ENCODE measurements at regions not wholly inside any gene's neighbourhood (a gene's known extent, or its start where the extent isn't known, plus 50 kb on each side); places are given as distances from the start of the nearest gene placed in this dataset.

GRCh38 chr3:76930712-76931111 is 109.2 kb upstream of the ROBO2 start:
- ATAC-seq (ENCODE audit: insufficient number of reproducible peaks, low FRiP score, low read depth) (no peak), DNase-seq (ENCODE audit: low spot score) (no peak)
- Histone ChIP-seq H3K4me1 (ENCODE audit: control insufficient read depth in 1 of 2, low read depth in 2 of 2) (no peaks in the 10 kb centered on the region), H3K27ac (no peak overlapping the region), H3K27me3 (replicated peaks; ENCODE audit: insufficient read depth) (no peaks in the 10 kb centered on the region), H3K9me3 (no peaks in the 10 kb centered on the region), H3K36me3 (no peaks in the 10 kb centered on the region), H3K4me3 (no peak overlapping the region)
- TF ChIP-seq, protein P1, sequence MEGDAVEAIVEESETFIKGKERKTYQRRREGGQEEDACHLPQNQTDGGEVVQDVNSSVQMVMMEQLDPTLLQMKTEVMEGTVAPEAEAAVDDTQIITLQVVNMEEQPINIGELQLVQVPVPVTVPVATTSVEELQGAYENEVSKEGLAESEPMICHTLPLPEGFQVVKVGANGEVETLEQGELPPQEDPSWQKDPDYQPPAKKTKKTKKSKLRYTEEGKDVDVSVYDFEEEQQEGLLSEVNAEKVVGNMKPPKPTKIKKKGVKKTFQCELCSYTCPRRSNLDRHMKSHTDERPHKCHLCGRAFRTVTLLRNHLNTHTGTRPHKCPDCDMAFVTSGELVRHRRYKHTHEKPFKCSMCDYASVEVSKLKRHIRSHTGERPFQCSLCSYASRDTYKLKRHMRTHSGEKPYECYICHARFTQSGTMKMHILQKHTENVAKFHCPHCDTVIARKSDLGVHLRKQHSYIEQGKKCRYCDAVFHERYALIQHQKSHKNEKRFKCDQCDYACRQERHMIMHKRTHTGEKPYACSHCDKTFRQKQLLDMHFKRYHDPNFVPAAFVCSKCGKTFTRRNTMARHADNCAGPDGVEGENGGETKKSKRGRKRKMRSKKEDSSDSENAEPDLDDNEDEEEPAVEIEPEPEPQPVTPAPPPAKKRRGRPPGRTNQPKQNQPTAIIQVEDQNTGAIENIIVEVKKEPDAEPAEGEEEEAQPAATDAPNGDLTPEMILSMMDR (IDR thresholded peaks at IDR 0.05), result no peak

DNA sequence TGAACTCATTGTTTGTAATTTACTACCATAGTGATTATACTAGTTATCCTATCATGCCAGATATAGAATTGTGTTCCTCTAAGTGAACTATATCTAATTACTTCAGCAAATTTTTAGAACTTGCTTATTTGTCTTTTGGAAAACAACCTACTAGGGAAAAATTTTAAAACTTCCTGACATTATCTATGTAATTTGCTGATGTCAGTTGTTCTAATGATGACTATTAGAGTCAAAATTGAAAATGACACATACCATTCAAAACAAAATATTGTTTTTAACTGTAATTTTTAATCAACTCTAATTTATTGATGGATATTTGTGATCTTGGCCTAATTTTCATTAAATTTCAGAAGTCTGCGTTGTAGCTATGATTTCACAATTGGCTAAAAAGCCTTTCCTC is 106.7 kb upstream of the ROBO2 start:
- no peaks in the 10 kb centered on the region for H3K36me3 ChIP-seq
- ATAC-seq (ENCODE audit: insufficient number of reproducible peaks, low FRiP score, low read depth), result no peak
- no peak overlapping the region for H3K27ac ChIP-seq
- no peaks in the 10 kb centered on the region for H3K27me3 ChIP-seq (replicated peaks; ENCODE audit: insufficient read depth)
- no peaks in the 10 kb centered on the region for H3K4me1 ChIP-seq (ENCODE audit: control insufficient read depth in 1 of 2, low read depth in 2 of 2)
- TF ChIP-seq, protein P1 (IDR thresholded peaks at IDR 0.05), result no peak
- no peak for DNase-seq (ENCODE audit: low spot score)
- H3K9me3 ChIP-seq, result no peaks in the 10 kb centered on the region
- no peak overlapping the region for H3K4me3 ChIP-seq

- DNase-seq (ENCODE audit: low spot score), result no peak
- no peak for ATAC-seq (ENCODE audit: insufficient number of reproducible peaks, low FRiP score, low read depth)
- Histone ChIP-seq H3K9me3 (no peaks in the 10 kb centered on the region), H3K4me3 (no peak overlapping the region), H3K36me3 (no peaks in the 10 kb centered on the region), H3K27me3 (replicated peaks; ENCODE audit: insufficient read depth) (no peaks in the 10 kb centered on the region), H3K27ac (no peak overlapping the region), H3K4me1 (ENCODE audit: control insufficient read depth in 1 of 2, low read depth in 2 of 2) (no peaks in the 10 kb centered on the region)
- TF ChIP-seq, protein P1 (IDR thresholded peaks at IDR 0.05), result no peak
Measured at GRCh38 chr3:76938962-76939361, 100.9 kb upstream of the ROBO2 start.

DNA sequence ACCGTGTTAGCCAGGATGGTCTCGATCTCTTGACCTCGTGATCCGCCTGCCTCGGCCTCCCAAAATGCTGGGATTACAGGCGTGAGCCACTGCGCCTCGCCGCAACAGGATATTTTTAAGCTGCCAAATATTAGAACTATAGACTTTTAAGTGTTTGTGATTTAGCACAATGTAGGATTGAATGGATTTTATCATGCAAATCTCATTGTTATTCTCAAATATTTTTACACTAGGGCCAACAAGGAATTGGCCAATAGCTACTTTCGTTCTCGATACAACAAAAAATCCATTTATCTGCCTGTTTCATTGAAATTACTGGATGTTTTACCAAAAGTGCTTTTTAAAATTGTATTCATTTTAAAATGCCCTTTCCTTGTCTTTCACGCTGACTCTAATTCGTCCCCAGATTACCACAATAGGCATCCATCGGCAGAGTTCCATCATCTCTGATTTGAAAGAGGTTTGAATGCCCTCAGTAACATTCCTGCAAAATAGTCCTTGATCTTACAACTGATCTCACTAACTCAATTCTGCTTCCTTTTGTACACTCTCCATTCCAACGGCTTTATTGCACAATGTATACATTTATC is 99.6 kb upstream of the ROBO2 start:
- Histone ChIP-seq H3K27me3 (replicated peaks; ENCODE audit: insufficient read depth) (no peaks in the 10 kb centered on the region), H3K4me3 (no peak overlapping the region), H3K9me3 (no peaks in the 10 kb centered on the region), H3K4me1 (ENCODE audit: control insufficient read depth in 1 of 2, low read depth in 2 of 2) (no peaks in the 10 kb centered on the region), H3K36me3 (no peaks in the 10 kb centered on the region), H3K27ac (no peak overlapping the region)
- ATAC-seq (ENCODE audit: insufficient number of reproducible peaks, low FRiP score, low read depth), result no peak
- DNase-seq (ENCODE audit: low spot score), result no peak
- TF ChIP-seq, protein P1 (IDR thresholded peaks at IDR 0.05), result no peak

DNA sequence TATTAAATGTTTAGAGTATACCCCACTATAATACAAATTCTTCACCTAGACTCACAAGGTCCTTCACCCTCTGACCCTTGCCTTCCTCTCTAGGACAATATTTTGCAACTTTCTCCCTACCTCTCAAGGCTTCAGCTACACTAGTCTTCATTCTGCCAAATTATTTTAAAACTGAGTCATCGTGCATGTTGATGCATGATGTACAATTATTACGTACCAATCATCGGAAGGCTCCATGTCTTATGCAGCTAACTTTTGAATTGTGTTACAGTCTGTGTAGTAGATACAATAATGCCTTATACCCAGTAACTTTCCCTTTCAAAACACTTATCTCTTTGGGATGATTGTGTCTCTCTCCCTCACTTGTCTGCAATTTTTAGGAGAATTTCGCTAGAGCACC is 98.5 kb upstream of the ROBO2 start:
- H3K27ac ChIP-seq, result no peak overlapping the region
- H3K36me3 ChIP-seq, result no peaks in the 10 kb centered on the region
- H3K4me3 ChIP-seq, result no peak overlapping the region
- H3K9me3 ChIP-seq, result no peaks in the 10 kb centered on the region
- DNase-seq (ENCODE audit: low spot score) (no peak), ATAC-seq (ENCODE audit: insufficient number of reproducible peaks, low FRiP score, low read depth) (no peak)
- TF ChIP-seq, protein P1 (IDR thresholded peaks at IDR 0.05), result no peak
- no peaks in the 10 kb centered on the region for H3K27me3 ChIP-seq (replicated peaks; ENCODE audit: insufficient read depth)
- H3K4me1 ChIP-seq (ENCODE audit: control insufficient read depth in 1 of 2, low read depth in 2 of 2), result no peaks in the 10 kb centered on the region

All from thoracic aorta (tissue), 2 donors.